ENCODE measurements at regions not wholly inside any gene's neighbourhood (a gene's known extent, or its start where the extent isn't known, plus 50 kb on each side); places are given as distances from the start of the nearest gene placed in this dataset.

DNA sequence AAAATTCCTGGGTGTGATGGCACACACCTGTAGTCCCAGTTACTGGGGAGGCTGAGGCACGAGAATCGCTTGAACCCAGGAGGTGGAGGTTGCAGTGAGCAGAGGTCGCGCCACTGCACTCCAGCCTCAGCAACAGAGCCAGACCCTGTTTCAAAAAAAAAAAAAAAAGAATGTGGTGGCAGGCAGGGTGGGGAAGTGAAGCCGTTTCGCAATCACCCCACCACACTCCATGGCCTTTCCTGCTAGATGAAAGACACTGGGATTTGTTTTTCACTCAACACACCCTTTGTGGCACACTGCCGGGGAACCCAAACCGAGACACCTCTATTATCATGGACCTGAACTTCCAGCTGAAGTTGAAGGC, 172.4 kb upstream of the IQSEC1 start:
- no peak for TF ChIP-seq POLR2A (IDR thresholded peaks at IDR 0.05)
- TF ChIP-seq, protein P1, sequence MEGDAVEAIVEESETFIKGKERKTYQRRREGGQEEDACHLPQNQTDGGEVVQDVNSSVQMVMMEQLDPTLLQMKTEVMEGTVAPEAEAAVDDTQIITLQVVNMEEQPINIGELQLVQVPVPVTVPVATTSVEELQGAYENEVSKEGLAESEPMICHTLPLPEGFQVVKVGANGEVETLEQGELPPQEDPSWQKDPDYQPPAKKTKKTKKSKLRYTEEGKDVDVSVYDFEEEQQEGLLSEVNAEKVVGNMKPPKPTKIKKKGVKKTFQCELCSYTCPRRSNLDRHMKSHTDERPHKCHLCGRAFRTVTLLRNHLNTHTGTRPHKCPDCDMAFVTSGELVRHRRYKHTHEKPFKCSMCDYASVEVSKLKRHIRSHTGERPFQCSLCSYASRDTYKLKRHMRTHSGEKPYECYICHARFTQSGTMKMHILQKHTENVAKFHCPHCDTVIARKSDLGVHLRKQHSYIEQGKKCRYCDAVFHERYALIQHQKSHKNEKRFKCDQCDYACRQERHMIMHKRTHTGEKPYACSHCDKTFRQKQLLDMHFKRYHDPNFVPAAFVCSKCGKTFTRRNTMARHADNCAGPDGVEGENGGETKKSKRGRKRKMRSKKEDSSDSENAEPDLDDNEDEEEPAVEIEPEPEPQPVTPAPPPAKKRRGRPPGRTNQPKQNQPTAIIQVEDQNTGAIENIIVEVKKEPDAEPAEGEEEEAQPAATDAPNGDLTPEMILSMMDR (IDR thresholded peaks at IDR 0.05) = no peak
- 68 to 70% methylated on average over 8 of the region's 8 CpGs for WGBS, 2 donors
- no peak for DNase-seq (ENCODE audit: low spot score in 2 of 2)
- H3K4me3 ChIP-seq (ENCODE audit: low read depth, poor library complexity, severe bottlenecking) = no peak overlapping the region
- intact Hi-C loops (cut with DNase I; ENCODE audit: low total_unique reads) = no loop called here

DNA sequence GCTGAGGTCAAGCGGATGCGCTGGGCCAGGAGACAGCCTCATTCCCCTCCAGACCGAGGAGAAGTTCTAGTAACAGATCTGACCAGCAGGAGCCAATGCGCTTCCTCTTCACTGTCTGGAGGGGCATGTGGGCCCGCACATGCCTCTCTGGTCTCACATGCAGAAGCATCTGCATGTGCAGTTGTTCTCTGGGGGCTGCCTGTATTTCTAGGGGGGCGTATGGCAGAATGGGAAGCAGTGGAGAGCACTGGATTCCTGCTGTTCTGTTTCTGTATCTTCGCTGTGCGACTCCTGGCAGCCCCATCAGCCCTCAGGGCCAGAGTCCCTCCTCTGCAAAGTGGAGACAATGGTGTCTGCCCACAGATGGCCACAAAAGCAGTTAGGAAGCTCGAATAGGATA, 170.4 kb upstream of the IQSEC1 start:
- intact Hi-C loops (cut with DNase I; ENCODE audit: low total_unique reads) = no loop called here
- no peak overlapping the region for H3K4me3 ChIP-seq (ENCODE audit: low read depth, poor library complexity, severe bottlenecking)
- 77 to 82% methylated on average over 9 of the region's 9 CpGs for WGBS, 2 donors

DNA sequence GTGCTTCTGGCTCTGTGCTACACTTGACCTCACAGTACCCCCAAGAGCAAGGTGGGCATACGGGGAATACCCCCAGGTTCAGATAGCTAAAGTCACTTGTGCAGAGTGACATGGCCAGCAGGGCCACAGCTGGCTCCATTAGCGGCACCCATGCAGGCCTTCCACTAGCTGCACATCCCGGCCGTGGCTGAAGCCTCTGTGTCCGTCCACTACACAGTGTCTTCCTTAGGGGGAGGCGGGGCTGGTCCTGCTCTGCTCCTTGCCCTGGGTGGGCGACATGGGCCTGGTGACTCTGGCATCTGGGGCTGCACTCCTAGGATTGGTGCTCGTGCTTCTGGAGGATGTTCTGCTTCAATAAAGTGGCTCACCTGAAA, 169.1 kb upstream of the IQSEC1 start:
- no peak for DNase-seq (ENCODE audit: low spot score in 2 of 2)
- no peak overlapping the region for H3K4me3 ChIP-seq (ENCODE audit: low read depth, poor library complexity, severe bottlenecking)
- no peak for TF ChIP-seq POLR2A (IDR thresholded peaks at IDR 0.05)
- TF ChIP-seq, protein P1 (IDR thresholded peaks at IDR 0.05) = no peak
- WGBS, 2 donors = 91 to 92% methylated on average over 3 to 8 of the region's 8 CpGs
- intact Hi-C loops (cut with DNase I; ENCODE audit: low total_unique reads) = no loop called here

More for the DNA sequence above, 170.4 kb upstream of the IQSEC1 start:
- no peak for TF ChIP-seq POLR2A (IDR thresholded peaks at IDR 0.05)
- TF ChIP-seq, protein P1 (IDR thresholded peaks at IDR 0.05) = no peak
- DNase-seq (ENCODE audit: low spot score in 2 of 2) = no peak

DNA sequence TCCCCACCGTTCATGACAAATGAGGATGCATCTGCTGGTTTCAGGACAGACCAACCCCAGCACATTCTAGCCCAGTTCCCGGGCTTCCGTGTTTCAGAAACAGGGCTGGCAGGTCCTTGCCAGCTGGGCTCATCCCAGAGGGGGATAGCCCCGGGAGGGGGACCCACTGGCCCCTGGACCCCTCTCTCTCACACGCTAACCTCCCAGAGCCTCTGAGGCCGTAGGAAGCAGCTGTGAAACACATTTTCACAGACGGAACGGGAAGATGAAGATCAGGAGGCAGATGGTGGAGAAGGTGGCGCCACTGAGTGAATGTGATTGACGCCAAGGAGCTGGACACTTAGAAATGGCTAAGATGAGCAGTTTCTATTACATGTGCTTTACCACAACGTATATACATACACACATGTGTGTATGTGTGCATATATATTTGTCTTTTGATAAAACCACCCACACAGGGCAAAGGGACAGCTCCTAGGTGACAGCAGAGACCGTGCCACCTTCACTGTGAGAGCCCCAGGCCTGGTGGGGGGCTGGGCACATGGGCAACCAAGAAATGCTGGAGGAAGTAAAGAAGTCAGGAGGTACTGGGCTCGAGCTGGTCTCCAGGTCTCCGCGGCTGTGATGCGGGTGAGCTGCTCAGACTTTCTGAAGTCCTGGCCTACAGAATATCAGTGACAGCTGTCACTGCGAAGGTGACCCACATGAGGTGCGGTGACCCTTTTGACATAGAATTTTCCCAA, 168.6 kb upstream of the IQSEC1 start:
- TF ChIP-seq POLR2A (IDR thresholded peaks at IDR 0.05) = no peak
- TF ChIP-seq, protein P1 (IDR thresholded peaks at IDR 0.05) = no peak
- H3K4me3 ChIP-seq (ENCODE audit: low read depth, poor library complexity, severe bottlenecking) = no peak overlapping the region
- DNase-seq (ENCODE audit: low spot score in 2 of 2) = no peak
- 77 to 88% methylated on average over 18 of the region's 18 CpGs for WGBS, 2 donors
- intact Hi-C loops (cut with DNase I; ENCODE audit: low total_unique reads) = no loop called here

DNA sequence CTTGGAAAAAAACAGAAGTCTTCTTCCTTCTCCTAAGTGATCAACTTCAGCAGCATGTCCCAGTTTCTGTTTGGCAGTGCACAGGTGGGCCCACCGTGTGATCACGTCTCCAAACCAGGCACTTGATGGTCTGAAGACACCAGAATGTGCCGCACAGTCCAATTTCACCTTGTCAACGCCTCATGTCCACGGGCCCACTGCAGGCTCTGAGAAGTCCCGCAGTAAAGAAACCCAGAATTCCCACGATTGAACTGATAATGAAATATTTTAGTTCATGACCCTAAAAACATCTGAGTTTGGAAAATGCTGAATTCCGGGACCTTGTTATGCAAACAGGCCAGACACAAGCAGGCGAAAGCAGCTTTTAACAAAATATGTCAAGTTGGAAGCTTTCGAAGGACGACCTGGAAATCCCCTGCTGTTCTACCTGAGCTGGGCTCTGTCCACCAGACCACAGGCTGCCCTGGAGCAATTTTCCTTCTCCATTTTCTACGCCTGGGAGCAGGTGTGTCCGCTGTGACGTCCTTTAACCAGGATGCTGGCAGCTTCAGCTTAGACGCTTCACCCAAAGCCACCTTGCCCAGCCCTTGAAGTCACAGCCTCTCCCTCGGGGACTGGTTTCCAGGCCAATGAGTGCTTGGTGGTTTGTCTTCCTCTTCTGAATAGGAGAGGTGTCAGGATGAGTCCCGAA, 167.8 kb upstream of the IQSEC1 start:
- TF ChIP-seq, protein P1 (IDR thresholded peaks at IDR 0.05) = no peak
- no peak for TF ChIP-seq POLR2A (IDR thresholded peaks at IDR 0.05)
- no peak for DNase-seq (ENCODE audit: low spot score in 2 of 2)
- WGBS, 2 donors = 83 to 86% methylated on average over 17 of the region's 17 CpGs
- intact Hi-C loops (cut with DNase I; ENCODE audit: low total_unique reads) = no loop called here
- H3K4me3 ChIP-seq (ENCODE audit: low read depth, poor library complexity, severe bottlenecking) = no peak overlapping the region
